ENCODE measurements at regions not wholly inside any gene's neighbourhood (a gene's known extent, or its start where the extent isn't known, plus 50 kb on each side); places are given as distances from the start of the nearest gene placed in this dataset.

GRCh38 chr5:85263125-85263524 is 878.4 kb upstream of the EDIL3 start:
- TF ChIP-seq POLR2A (IDR thresholded peaks at IDR 0.05; ENCODE audit: low read length) = no peak
- TF ChIP-seq GATA1 (IDR thresholded peaks at IDR 0.05; ENCODE audit: low read depth, low read length) = no peak

All from erythroblast (primary cell).